ENCODE measurements at regions not wholly inside any gene's neighbourhood (a gene's known extent, or its start where the extent isn't known, plus 50 kb on each side); places are given as distances from the start of the nearest gene placed in this dataset.

DNA sequence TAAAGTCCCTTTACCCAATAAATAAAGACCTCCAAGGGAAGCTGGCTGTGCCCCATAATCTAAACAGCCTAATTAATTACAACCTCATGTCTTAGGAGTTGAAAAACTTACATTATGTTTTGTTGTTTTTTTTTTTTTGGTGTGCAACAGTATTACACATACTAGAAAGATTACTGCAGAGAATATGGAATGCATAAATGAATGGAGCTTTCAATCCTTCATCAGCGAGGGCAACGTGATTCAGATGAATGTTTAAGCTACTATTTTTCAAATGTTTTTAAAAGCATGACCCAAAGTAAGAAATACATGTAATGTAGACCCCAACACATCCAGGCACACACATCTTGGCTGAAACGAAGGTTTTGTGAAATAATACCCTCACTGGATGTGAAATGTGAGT, 167.1 kb upstream of the FN1 start:
- TF ChIP-seq, protein P1, sequence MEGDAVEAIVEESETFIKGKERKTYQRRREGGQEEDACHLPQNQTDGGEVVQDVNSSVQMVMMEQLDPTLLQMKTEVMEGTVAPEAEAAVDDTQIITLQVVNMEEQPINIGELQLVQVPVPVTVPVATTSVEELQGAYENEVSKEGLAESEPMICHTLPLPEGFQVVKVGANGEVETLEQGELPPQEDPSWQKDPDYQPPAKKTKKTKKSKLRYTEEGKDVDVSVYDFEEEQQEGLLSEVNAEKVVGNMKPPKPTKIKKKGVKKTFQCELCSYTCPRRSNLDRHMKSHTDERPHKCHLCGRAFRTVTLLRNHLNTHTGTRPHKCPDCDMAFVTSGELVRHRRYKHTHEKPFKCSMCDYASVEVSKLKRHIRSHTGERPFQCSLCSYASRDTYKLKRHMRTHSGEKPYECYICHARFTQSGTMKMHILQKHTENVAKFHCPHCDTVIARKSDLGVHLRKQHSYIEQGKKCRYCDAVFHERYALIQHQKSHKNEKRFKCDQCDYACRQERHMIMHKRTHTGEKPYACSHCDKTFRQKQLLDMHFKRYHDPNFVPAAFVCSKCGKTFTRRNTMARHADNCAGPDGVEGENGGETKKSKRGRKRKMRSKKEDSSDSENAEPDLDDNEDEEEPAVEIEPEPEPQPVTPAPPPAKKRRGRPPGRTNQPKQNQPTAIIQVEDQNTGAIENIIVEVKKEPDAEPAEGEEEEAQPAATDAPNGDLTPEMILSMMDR (IDR thresholded peaks at IDR 0.05) = no peak
- TF ChIP-seq EZH2 (IDR thresholded peaks at IDR 0.05; ENCODE audit: borderline replicate concordance, insufficient read depth, low read depth, low read length, poor library complexity, severe bottlenecking) = no peak
